CD4-positive, alpha-beta T cell treated with Interleukin-2 at 100 ng/mL for 4 hours (primary cell): ENCODE measurements at regions not wholly inside any gene's neighbourhood (a gene's known extent, or its start where the extent isn't known, plus 50 kb on each side); places are given as distances from the start of the nearest gene placed in this dataset.
"Not testable (repeated sequence)": the region's sequence is repeated elsewhere in the genome, so short reads cannot be mapped to it uniquely, and the experiment has no call there.

Source experiments
- DNase-seq: peaks from one replicate; pipeline ENCODE4 v3.0.0-alpha.2; 2020; ENCODE audit warnings: low spot score

DNA sequence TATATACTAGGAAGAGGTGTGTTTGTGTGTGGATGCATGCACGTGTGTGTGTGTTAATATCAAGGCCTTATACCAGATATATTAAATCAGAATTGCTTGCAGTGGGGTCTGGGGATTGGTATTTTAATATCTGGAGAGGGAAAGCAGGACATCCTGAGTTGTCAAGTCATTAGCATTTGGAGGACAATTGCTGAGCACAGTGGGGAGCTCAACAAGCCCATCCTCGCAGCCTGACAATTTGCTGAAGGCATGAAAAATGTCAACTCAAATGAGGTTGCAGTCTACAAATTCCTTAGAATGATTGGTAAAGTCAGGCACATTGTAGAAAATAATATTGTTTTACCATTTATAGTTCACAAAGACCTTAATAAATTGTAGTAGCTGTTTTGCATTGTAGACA is 627.4 kb downstream of the LRRC70 start:
- DNase-seq: no peak

DNA sequence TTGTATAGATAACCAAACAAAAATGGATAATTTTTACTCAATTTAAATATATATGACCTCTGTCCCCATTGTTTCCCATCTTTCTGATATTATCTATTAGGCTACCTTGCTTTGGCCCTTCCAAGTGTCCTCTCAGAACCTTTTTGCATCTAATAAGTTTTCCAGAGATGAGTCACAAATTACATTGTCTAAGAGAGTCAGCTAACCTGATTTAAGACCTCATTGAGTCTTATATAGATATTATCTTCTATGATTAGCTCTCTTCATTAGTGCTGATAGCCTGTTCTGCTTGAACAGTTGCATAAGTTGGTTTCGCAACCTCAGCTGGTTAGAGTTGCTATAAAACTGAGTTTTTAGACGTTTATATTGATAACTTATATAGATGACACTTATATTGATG is 623.1 kb downstream of the LRRC70 start:
- no peak for DNase-seq

DNA sequence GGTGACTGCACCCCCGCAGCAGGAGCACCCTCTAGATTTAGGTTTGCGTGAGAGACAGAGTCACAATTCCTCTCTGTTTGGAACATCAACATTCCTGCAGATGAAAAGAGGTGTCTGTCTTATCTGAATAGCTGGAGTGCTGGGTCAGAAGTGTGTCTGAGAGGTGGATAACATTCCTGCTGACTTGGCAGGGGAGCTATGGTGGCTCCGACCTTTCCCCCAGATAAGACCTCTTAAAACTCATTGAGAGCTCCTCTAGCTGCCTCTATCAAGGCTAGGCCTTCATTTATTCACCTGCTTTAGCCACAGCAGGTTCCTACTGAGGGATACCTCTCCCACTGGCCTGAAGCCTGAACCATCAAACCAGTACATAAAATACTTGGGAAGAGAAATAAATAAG is 615.5 kb downstream of the LRRC70 start:
- no peak for DNase-seq

DNA sequence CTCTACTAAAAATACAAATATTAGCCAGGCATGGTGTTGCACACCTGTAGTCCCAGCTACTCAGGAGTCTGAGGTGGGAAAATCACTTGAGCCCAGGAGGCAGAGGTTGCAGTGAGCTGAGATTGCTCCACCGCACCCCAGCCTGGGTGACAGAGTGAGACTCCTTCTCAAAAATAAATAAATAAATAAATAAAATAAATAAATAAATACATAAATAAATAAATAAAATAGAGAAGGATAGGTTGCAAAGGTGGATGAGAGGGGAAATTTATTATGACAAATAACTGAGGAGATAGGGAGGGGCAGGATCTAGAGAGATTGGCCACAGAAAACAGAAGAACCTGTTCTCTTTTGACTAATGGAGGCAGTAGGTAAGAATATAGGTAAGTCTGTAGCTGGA is 601.6 kb downstream of the LRRC70 start:
- not testable (repeated sequence) for DNase-seq

DNA sequence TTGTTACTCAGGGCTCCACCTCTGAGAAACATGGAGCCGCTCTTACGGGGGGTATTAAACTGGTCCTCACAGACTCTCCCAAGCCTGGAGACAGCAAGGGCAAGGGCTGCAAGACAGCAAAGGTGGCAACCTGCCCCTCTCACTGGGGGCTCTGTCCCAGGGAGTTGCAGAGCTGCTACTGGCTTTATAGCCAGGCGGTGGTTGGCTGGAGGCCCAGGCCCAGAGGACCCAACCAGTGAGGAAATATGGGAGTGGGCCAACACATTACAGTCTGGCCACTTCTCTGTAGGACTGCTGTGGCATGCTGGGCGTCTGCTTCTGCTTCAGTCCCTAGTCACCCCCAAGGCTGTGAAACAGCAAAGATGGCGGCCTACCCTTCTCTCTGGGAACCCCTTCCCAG is 597.2 kb downstream of the LRRC70 start:
- DNase-seq: no peak

DNA sequence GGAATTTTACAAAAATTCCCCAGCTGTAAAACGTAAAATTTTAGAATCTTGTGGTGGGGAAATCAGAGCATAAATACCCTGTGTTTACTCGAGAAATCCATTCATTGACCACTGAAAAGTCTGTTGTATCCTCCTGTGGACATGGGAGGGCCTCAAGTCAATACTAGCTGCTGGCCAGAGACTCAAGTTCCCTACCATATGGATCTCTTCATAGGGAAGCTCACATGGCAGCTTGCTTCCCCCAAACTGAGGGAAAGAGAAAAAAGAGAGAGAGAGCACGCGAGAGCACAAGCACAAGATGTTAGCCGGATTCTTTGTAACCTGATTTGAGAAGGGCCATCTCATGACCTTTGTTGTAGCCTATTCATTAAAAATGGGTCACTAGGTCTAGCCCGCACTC is 591.9 kb downstream of the LRRC70 start:
- no peak for DNase-seq

DNA sequence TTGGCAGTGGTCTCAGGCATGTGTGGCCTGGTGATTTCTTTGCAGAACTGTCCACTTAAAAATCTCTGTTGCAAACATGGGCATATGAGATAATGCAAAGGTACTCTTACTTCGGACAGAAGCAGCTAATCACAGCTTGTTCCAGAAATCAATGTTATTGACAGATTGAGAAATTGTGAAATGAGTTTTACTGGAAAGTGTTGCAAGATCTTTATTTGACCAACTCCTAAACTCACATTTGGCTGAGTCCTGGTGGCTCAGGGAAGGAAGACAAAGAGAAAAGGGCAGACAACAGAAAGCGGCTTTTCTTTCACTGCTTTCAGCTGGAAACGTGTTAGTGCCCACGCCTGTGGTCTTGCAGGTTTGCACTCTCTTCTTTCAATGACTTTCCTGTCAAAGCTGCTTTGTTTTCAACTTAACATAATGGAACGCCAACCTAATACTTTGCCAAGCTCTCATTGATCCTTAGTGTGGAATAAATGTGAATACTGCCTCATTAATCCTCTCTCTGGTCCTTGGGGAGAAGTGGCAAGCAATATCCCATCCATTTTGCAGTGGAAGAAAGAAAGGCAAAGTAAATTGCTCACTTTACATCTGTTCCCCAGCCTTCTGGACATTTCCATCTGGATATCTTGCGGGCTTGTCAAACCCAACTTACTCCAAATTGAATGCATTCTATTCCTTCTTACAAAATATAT is 586.4 kb downstream of the LRRC70 start:
- no peak for DNase-seq

DNA sequence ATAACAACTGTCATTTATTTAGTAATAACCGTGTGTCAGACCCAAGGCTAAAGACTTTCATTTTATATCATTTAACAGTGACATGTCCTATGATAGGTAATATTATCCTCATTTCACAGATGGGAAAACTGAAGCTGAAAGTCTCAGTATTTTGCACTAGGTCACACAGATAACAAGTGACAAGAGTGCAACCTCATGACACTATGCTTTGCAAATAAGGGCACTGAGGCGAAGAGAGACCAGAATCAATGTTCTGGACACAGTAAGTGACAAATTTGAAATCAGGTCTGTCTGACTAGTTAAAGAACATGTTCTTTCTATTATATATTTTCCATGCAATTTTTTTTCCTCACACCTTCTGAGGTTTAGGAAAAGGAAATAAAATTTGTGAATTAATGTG is 585.7 kb downstream of the LRRC70 start:
- no peak for DNase-seq

DNA sequence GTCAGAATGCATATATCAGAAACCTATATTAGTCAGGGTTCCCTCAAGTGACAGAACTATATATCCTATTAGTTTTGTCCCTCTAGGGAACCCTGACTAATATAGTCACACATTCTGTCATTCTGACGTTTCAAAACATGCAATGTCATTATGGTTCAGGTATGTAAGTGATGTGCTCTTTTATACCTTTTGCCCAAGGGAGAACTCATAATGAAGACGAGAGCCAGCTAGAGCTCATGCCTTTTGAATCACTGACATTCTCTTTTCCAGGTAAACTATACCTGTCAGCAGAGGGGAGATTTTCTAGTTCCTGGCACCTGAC is 576.7 kb downstream of the LRRC70 start:
- DNase-seq: no peak

DNA sequence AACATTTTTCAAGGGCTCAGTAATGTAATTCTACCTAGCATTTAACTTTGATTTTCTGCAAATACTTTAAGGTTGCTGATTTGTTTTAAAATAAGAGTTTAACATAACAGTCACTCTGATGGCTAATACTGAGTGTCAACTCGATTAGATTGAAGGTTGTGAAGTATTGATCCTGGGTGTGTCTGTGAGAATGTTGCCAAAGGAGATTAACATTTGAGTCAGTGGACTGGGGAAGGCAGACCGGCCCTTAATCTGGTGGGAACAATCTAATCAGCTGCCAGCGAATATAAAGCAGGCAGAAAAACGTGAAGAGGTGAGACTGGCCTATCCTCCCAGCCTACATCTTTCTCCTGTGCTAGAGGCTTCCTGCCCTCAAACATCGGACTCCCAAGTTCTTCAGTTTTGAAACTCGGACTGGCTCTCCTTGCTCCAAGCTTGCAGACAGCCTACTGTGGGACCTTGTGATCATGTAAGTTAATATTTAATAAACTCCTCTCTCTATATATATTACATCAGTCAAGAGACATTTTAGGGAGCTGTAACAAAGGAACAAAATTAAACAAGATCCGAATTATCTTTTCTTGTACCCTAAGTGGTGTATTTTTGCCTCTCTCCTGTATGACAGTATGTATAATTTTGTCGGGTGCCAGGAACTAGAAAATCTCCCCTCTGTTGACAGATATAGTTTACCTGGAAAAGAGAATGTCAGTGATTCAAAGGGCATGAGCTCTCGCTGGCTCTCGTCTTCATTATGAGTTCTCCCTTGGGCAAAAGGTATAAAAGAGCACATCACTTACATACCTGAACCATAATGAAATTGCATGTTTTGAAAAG is 576.1 kb downstream of the LRRC70 start:
- DNase-seq: no peak

DNA sequence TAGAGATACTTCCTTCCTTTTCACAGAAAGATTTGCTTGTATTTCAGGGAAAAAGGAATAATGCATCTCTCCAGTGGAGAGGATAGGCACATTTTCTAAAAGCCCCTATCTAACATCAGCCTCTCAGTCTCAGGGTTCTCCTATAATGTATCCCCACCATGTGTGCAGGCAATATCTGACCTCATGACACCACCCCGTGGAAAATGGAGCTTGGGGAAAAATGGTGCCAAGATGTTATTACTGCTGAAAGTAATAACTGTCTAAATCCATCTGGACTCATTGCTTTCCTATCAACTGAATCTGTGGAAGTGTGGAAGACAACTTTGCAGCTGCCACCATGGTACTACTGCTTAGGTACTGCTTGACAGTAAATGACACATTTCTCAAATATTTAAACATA is 574.3 kb downstream of the LRRC70 start:
- no peak for DNase-seq

DNA sequence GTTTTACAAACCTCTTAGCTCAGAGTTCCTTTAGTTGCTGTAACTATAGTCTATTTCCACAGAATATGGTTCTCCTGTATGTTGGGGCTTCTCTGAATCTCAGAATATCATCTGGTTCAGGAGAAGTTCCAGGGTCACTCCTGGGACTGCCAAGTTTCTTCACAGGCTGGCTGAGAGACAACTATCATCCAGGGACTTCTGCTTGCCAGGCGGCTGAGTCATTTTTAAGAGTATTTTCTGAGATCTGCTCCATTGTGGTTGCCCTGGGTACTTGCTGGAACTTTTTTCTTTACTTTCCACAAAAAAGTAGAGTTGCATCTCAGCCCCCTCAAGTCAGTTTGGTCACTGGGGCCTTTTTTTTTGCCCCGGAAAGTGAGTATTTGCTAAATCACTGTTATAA is 566.5 kb downstream of the LRRC70 start:
- DNase-seq: no peak

DNA sequence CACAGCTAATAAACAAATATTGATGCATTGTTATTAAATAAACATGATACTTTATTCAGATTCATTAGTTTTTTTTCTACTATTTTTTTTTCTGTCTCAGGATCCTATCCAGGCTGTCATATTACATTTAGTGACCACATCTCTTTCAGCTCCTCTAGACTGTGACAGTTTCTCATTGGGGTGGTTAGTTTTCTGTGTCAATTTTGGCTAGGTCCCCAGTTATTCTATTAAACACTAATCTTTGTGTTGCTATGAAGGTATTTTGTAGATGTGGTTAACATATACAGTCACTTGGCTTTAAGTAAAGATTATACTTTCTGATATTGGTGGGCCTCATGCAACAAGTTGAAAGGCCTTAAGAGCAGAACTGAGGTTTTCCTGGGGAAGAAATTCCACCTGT is 563.0 kb downstream of the LRRC70 start:
- no peak for DNase-seq

DNA sequence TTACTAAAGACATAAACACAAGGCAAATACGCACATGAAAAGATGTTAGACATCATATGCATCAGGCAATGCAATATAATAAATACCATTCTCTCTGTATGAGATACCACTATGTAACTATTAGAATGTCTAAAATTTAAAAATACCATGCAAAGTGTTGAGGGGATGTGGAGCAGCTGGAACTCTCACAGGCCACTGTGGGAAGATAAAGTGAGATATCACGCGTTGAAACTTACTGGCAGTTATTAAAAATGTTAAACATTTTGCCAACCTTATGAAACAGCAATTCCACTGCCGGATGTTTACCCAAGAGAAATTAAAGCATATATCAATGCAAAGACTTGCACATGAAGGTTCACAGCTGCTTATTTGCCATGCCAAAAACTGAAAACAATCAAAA is 556.7 kb downstream of the LRRC70 start:
- no peak for DNase-seq

DNA sequence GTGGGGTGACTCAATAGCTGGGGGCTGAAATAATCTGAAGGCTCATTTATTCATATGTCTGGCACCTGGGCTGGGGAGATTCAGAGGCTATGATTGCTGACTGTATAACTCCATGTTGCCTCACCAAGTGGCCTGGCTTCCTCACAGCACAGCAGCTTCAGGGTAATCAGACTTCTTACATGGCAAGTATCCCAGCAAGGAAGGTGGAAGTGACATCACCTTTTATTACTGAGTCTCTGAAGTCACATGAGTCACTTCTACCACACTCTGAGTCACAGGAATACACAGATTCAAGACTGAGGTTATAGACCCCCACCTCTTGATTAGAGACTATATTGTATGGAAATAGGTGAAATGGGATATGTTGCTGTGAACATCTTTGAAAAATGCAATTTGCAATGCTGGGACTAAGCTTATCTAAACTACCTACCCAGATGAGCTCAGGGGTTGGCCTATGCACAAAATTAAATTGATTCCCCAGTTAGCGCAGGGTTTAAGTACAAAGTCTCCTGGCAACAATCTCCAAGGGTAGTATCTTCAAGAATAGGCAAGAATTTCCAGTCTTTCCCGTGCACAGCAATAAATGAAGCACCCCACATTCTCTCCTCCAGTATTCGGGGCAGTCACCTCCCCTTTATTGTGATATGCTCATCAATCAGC is 553.1 kb downstream of the LRRC70 start:
- DNase-seq: no peak

DNA sequence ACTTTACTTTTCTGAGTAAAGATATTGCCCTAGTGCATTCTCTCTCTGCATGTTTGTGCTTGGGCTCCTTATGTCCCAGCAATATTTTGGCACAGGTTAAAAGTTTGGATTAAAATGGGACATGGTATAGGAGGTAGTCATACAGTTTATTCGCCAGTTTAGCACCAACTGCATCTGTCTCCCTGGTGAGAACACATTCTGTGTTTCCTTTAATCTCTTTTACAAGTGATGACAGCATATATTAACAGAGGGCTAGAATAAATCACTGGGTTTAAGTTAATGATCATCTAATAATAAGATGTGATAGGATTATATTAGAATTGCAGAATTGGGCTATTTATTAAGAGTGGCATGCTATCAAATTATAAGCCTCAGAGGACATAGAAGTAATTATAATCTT is 550.1 kb downstream of the LRRC70 start:
- DNase-seq: no peak

DNA sequence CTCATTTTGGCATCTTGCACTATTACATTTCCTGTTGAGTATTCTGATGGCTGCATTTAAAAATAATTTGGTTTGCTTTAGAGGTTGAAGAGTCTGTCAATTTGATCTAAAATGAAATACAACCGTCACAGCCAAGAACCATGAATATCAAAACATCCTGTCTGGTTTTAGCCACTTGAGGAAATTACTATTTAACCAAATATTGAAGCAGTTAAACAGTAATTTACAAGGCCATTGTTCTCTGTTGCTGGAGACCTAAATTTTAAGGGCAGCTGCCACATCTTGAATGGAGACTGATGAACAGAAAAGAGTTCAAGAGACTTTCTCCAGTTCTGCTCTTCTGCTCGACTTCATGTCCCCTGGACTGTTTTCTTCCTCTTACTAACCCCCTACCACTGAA is 549.4 kb downstream of the LRRC70 start:
- DNase-seq: no peak

DNA sequence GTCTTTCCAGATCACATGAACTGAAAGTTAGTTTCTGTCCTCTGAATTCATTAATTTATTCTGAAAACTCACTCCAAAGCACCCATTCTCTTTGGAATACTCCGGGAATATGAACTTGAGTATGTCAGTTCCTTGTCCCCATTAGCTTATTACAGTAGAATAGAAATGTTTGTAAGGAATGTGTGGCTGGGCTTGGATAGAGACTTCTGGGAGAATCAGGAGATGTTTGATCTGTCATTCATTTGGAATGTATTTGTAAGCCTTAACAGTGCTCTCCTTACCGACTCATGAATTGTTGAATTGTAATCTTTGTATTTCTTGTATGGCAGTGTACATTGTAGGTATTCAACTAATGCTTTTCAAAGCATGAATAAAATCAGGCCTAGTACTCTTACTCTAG is 548.4 kb downstream of the LRRC70 start:
- DNase-seq: no peak

DNA sequence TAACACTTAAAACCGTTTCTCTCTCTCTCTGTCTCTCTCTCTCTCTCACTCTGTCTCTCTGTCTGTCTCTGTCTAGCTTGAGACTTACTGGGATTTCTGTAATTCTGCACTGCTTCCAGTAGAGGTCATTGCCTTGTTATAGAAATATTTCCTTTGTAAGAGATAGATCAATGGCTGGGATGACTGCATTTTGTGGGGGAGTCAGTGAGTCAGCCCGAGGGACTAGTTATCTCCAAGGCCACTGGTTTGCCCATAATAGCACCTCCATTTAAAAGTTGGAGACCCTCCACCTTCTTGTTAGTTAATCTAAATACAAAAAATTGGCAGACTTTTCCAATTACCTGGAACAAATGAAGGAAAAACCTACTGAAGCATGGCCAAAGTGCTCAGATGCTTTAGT is 547.2 kb downstream of the LRRC70 start:
- no peak for DNase-seq

DNA sequence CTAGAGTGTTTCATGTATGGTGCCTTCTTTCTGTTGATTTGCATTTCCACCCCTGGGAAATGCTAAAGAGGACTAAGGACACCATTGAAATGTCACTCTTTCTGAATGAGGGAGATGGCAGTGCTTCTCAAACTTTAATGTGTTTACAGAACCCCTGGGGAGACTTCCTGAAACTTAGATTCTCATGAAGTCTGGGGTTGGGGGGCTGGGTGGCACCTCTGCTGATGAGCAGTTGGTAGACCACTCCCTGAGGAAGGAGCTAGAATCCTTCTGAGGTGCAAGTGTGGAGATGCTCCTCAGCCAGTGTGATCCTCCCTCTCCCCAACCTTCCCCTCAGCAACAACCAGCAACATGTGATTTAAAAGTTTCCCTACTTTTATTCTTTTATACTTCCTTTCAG is 546.8 kb downstream of the LRRC70 start:
- DNase-seq: no peak

DNA sequence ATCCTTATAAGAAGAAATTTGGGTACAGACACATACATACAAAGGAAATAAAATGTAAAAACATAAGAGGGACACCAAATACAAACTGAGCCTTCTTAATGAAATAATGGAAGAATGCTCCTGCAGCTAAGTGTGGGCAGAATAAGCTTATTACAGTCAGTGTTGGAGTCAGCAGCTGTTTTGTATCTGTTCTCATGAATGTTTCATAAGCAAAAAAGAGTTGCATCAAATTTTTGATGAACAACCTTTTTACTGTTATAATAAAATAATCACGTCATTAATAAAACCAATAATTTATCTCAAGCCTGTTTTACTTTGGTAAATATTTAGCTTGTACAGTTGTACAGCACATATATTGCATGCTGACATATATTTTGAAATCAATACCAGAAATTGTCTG is 545.6 kb downstream of the LRRC70 start:
- no peak for DNase-seq

DNA sequence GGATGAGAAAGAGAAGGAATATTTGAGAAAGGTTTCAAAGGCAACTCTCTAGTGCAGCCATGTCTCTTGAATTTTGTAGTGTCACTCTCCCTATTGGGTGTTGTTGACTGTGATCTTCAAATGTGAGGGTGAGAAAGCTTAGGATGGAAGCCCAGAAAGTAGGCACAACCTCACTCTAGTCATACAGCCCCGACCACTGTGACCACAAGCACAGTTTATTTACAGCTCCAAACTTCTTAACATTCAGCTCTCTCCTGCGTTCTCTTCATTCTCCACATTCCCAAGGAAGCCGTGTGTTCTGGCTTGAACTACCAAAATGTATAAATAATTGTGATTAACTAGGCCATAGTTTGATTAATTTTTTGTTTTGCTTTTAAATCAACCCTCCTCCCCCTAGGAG is 542.9 kb downstream of the LRRC70 start:
- DNase-seq: no peak

DNA sequence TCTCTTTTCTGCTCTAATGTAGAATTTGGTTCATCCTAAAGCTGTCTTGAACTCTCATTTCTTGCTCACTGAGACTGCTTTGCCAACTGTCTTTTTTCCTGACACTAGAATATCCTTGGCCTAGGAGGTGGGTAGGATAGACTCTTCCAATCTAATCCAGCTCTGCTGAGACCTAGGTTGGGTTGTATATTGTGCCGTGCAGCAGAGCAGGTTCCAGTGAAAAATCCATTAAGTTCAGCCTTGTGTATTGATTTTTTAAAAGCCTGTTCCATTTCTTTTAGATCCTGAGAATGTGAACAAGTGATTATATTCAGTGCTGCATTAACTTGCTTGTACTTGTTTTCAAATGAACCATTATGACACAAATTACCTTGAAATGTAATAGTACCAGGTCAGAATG is 539.6 kb downstream of the LRRC70 start:
- DNase-seq: no peak

DNA sequence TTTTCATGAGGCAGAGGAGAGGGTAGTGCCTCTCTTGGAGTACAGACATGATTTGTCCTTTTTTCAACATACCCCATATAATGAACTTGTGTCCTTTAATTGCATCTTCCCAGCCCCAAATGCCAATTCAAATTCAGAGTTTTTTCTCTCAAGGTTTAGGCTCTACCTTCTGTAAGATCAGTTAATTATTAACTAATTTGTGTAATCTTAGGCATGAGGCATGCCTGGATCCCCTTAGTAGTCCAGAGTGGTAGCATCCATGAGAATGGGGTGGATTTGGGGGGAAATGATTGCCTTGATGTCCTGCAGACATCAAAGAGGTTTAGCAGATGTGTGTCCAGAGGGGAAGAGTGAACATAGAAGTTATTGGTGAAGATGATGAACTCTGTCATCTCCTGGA is 533.3 kb downstream of the LRRC70 start:
- DNase-seq: no peak
